GM21529 (cell line): ENCODE measurements at regions not wholly inside any gene's neighbourhood (a gene's known extent, or its start where the extent isn't known, plus 50 kb on each side); places are given as distances from the start of the nearest gene placed in this dataset.

Experiments used
- ATAC-seq: cut with Tn5 transposase; IDR thresholded peaks from one replicate; pipeline ENCODE4 v1.9.1; 2021; ENCODE audit not compliant: unreplicated experiment

DNA sequence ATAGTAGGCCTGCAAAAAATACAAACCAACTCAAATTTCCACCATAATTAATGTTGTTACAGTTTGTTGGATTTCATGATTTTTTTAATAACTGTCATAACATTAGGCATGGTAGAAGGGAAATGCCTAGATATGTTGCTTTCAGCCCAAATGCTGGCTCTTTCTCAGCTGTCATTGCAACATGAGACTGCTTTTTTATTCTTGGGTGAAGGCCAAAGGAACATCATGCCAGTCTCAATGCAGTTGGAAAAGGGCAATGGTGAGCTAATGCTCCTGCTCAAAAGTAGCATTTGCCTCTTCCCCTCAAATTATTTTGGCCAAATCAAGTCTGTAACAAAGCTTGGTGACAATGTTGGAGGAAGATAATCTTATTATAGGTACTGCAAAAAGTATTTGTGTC is 877.7 kb upstream of the PRMT6 start:
- ATAC-seq = no peak

DNA sequence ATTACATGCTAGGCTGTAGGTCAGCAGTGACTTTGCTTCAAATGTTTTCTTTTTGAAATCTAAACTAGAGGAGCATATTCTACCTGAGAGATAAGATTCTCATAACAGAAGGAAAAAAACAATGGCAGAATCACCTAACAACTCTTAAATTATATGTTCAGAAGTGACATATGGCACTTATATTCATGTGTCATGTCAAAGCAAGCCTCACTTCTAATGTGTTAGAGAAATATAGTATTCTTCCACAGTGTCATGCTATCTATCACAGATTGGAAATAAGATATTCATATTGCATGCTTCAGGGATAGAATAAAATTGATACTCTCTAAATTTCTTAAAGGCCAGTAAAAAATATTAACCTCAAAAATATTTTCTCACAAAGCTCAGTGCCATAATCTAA is 874.6 kb upstream of the PRMT6 start:
- no peak for ATAC-seq

DNA sequence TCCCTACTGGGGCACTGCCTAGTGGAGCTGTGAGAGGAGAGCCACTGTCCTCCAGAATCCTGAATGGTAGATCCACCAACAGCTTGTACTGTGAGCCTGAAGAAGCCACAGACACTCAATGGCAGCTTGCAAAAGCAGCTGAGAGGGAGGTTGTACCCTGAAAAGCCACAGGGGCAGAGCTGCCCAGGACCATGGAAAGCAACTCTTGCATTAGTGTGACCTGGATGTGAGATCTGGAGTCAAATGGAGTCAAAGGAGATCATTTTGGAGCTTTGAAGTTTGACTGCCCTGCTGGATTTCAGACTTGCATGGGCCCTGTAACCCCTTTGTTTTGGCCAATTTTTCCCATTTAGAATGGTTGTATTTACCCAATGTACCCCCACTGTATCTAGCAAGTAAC is 871.4 kb upstream of the PRMT6 start:
- no peak for ATAC-seq

DNA sequence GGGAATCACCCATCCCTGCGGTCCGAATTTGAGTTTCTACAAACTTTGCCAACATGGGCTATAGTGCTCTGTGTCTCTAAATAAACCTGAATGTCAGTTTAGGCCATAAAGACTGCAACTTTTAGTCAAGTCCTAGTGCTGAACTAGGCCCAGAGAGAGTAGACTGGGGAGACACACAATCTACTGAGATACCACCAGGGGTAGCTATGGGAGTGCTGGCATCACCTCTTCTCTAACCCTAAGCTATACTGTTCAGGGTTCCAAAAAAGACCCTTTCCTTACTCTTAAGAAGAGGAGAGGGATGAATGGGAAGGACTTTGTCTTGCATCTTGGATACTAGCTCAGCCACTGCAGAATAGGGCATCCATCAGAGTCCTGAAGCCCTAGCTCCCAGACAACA is 866.7 kb upstream of the PRMT6 start:
- no peak for ATAC-seq

DNA sequence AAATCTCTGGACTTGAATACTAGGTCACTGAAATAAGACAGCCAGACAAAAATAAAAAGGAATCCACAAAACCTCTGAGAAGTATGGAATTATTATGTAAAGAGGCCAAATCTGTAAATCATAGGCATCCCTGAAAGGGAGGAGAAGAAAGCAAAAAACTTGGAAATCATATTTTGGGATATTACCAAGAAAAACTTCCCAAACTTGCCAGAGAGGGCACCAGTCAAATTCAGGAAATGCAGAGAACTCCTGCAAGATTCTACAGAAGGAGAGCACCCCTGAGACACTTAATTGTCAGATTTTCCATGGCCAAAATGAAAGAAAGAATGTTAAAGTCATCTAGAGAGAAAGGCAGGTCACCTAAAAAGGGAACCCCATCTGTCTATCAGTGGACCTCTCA is 862.3 kb upstream of the PRMT6 start:
- ATAC-seq = no peak

DNA sequence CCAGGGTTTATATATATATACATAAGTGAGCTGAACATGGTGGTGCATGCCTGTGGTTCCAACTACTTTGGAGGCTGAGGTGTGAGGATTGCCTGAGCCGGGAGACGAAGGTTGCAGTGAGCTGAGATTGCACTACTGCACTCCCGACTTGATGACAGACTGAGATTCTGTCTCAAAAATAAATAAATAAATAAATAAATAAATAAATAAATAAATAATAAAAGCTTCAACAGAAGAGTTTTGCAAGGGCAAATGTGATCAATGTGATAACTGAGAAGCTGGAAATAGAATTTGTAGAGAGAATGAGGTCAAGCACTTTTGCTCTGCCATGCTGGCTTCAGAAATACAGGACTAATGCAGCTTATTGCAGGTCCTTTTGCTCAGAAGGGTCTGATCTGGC is 855.8 kb upstream of the PRMT6 start:
- ATAC-seq = no peak

- no peak for ATAC-seq
Observed at GRCh38 chr1:106207185-106207584, 849.3 kb upstream of the PRMT6 start.

DNA sequence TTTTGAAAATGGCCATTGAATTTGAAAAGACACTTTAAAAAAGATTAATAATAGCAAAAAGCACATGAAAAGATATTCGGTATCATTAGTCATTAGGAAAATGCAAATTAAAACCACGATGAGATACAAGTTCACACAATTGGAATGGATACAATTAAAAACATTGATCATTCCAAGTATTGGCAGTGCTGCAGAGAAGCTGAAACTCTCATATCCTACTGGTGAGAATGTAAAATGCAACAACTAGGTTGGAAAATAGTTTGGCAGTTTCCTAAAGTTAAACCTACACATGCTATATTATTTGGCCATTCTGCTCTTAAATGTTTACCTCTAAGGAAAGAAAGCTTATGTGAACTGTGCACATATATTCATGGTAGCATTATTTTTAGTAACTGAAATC is 838.7 kb upstream of the PRMT6 start:
- no peak for ATAC-seq

DNA sequence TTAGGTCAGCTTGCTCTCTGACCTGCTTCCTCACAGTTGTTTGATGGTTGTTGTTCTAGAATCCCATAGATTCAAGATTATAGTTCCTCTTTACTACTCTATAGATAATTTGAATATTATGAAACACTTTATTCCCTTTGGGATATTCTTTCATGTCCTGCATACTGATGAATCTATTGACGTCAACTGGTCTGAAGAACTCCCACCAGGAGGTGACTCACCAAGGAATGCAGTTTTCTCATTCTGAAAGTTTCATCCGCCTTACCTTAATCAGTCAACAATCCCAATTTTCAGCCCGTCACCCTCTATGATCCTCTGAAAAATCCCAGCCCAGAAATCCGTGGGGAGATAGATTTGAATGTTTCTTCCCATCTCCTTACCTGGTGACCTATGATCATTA is 834.1 kb upstream of the PRMT6 start:
- no peak for ATAC-seq

DNA sequence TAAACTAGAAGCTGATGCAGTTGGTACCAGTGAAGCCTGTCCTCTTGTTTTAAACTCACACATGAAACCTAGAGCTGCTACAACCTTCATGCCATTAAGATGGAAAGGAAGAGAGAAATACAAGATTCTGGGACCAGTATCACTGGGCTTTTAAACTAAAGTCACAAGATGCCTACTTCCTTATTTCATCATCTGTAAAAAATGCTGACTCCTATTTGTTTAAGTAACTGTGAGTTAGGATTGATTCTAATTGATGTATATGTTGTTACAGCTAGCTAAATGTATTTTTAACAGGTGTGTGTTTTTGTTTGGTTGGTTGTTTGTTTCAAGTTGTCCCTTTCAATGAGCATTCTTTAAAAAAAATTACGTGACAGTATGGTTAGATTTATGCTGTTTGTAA is 833.3 kb upstream of the PRMT6 start:
- no peak for ATAC-seq

GRCh38 chr1:106224426-106224825 is 832.0 kb upstream of the PRMT6 start:
- ATAC-seq = no peak

DNA sequence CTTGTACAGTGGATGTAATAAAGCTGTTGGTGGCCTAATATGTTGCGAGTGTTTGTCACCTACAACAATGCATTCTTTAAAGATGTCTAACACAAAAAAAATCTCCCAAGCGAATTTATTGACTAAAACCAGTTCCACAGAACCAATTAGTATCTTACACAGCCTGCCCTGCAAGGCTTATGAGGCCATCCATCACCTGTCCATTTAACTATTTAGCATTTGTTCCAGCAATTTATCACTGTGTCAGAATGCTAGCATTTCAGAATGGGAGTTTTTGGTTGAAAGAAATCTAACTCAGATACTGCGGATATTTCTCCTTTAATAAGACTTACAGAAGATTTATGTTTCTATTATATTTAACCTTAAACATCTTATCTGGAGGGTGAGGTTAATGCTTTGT is 831.1 kb upstream of the PRMT6 start:
- ATAC-seq = no peak

- ATAC-seq = no peak
Observed at GRCh38 chr1:106226550-106226949, 829.9 kb upstream of the PRMT6 start.

- no peak for ATAC-seq
Observed at GRCh38 chr1:106232128-106232527, 824.3 kb upstream of the PRMT6 start.

GRCh38 chr1:106233511-106233910 is 823.0 kb upstream of the PRMT6 start:
- no peak for ATAC-seq

DNA sequence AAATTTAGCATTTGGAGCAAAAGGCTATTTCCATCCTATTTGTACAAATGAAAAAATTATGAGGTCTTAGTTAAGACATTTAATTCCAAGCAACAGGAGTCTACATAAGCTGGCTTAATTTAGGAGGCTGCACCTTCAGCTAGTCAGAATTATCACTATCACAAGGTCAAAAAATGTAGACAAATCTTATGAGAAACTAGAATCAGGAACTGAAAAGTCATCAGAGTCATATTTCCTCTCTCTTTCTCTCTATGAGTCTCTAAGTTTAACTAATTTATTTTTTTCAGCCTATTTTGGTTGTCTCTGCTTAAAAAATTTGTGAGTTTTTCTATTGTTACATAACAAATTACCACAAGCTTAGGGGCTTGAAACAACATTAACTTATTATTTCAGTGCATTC is 807.1 kb upstream of the PRMT6 start:
- ATAC-seq = no peak

DNA sequence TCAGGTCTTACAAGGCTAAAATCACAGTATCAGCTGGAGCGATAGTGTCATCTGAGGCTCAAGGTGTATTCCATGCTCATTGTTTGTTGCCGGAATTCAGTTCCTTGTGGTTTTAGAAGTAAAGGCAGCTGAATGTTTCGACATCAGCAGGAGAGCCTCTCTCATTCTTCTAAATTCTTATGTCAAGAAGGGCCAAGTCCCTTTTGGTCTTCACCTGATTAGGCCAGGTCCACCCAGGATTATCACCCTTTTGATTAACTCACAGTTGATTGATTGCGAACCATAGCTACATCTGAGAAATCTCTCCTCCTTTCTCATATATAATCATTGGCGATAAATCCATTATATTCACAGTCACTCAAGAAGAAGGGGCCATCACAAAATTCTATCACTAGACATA is 806.7 kb upstream of the PRMT6 start:
- no peak for ATAC-seq

GRCh38 chr1:106254748-106255147 is 801.7 kb upstream of the PRMT6 start:
- no peak for ATAC-seq

- no peak for ATAC-seq
Observed at GRCh38 chr1:106266786-106267185, 789.7 kb upstream of the PRMT6 start.

DNA sequence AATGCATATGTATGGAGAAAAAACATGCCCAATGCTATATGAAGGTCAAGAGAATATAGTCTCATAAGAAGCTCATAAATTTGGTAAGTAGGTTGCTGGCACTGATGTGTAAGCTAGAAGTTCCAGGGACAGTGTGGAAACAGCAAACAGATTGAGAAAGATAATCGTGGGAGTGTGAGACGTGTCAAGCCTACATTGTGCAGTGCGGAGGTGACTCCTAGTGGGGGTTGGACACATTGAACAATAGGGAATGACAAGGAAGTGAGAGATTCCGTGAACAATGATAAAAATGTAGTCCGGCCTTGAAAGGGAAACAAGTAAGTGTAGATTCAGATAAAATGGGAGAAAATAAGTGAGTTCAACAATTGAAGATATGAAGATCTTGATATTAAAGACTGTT is 788.4 kb upstream of the PRMT6 start:
- ATAC-seq = no peak

- no peak for ATAC-seq
Observed at GRCh38 chr1:106276871-106277270, 779.6 kb upstream of the PRMT6 start.

GRCh38 chr1:106277786-106278185 is 778.7 kb upstream of the PRMT6 start:
- ATAC-seq = no peak

- no peak for ATAC-seq
Observed at GRCh38 chr1:106278716-106279115, 777.8 kb upstream of the PRMT6 start.

DNA sequence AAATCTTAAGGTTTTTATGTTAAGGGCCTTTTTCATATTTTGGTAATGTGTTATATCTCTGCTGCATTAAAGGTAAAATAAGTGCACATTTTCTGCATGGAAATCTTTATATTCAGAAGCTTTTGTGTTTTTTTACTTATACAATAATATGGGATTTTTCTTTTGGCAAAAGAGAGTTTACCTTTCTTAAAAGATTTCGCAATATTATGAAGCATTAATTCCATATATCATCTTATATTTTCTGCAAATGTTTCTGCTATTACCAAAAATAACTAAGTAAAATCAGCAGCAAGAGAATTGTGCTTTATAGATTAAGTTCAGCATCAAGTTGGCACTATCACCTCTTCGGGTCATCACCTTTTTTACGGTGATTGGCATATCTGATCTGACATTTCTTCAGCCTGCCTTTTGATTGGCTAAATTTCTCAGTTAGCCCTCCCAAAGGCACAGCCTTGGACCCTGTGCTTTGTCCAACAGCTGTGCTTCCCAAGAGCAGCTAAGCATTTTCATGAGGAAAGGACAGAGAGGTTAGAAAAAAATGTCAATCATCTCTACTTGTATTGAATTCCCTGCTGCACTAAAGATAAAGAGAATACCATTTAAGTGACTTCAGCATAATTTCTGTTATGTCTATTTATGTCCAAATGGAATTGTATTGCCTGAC is 767.1 kb upstream of the PRMT6 start:
- no peak for ATAC-seq
